ENCODE measurements at regions not wholly inside any gene's neighbourhood (a gene's known extent, or its start where the extent isn't known, plus 50 kb on each side); places are given as distances from the start of the nearest gene placed in this dataset.

GRCh38 chr21:27257908-27258556 is 291.1 kb upstream of the ADAMTS5 start:
- TF ChIP-seq, protein P1, sequence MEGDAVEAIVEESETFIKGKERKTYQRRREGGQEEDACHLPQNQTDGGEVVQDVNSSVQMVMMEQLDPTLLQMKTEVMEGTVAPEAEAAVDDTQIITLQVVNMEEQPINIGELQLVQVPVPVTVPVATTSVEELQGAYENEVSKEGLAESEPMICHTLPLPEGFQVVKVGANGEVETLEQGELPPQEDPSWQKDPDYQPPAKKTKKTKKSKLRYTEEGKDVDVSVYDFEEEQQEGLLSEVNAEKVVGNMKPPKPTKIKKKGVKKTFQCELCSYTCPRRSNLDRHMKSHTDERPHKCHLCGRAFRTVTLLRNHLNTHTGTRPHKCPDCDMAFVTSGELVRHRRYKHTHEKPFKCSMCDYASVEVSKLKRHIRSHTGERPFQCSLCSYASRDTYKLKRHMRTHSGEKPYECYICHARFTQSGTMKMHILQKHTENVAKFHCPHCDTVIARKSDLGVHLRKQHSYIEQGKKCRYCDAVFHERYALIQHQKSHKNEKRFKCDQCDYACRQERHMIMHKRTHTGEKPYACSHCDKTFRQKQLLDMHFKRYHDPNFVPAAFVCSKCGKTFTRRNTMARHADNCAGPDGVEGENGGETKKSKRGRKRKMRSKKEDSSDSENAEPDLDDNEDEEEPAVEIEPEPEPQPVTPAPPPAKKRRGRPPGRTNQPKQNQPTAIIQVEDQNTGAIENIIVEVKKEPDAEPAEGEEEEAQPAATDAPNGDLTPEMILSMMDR (conservative IDR thresholded peaks at IDR 0.05) = no peak
- TF ChIP-seq ZFX (IDR thresholded peaks at IDR 0.05) = no peak
